Esophagus mucosa (tissue), 1 donor: ENCODE measurements at regions not wholly inside any gene's neighbourhood (a gene's known extent, or its start where the extent isn't known, plus 50 kb on each side); places are given as distances from the start of the nearest gene placed in this dataset.
"Not testable (repeated sequence)": the region's sequence is repeated elsewhere in the genome, so short reads cannot be mapped to it uniquely, and the experiment has no call there.

ENCODE experiments used
- ATAC-seq: fragments of 200-7000 bp; cut with Tn5 transposase; one replicate; pipeline ENCODE4 v1.9.1; 2020
- donor health status: DM: yes; HTN: yes; CAD: no.

- no peak for ATAC-seq
These were observed 1142.8 kb downstream of the RPIA start for GRCh38 chr2:89834306-89834705.

GRCh38 chr2:89836326-89836725 lies 1144.9 kb downstream of the RPIA start:
- ATAC-seq = peak; percentile 79

- peak; percentile 52 for ATAC-seq
These were observed 1146.6 kb downstream of the RPIA start for GRCh38 chr2:89837962-89838625.

DNA sequence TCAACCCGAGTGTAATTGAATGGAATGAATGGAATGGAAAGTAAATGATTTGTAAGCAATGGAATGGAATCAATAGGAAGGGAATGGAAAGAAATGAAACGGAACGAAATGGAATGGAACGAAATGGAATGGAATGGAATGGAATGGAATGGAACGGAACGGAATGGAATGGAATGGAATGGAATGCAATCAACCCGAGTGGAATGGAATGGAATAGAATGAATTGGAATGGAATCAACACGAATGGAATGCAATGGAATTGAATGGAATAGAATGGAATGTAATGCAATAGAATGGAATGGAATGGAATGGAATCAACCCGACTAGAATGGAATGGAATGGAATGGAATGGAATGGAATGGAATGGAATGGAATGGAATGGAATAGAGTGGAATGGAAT lies 1148.7 kb downstream of the RPIA start:
- peak; percentile 49 for ATAC-seq

DNA sequence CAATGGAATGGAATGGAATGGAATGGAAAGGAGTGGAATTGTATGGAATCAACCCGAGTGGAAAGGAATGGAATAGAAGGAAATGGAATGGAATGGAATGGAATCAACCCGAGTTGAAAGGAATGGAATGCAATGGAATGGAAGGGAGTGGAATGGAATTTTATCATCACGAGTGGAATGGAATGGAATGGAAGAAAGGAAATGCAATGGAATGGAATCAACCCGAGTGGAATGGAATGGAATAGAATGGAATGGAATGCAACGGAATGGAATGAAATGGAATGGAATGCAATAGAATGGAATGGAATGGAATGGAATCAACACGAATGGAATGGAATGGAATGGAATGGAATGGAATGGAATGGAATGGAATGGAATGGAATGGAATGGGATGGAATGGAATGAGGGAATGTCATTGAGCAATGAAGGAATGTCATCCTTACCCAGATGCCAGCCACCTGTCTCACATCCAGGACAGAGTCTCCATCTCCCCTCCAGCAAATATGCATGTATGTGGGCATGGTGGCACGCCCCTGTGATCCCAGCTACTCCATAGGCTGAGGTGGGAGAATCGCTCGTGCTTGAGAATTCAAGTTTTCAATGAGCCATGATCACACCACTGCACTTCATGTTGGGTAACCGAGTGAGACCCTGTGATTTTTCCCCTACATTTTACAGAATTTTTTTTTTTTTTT lies 1149.5 kb downstream of the RPIA start:
- peak; percentile 69 for ATAC-seq

DNA sequence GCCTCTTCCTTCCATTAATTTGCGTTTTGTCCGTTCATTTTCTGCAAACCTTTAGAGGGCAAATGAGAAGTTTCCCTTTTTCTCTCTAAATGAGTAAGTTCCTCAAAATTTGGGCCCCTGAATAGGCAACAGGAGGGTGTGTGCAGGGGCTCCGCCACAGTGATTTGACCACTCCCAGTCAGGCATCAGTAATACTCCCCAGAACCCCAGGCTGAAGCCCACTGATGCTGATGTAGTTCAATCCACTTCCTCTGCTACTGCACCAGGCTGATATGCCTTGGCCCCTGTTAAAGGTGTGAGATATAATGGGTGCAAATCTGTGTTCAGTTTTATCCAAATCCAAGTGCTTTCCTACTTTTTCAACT lies 1150.0 kb downstream of the RPIA start:
- ATAC-seq = no peak

DNA sequence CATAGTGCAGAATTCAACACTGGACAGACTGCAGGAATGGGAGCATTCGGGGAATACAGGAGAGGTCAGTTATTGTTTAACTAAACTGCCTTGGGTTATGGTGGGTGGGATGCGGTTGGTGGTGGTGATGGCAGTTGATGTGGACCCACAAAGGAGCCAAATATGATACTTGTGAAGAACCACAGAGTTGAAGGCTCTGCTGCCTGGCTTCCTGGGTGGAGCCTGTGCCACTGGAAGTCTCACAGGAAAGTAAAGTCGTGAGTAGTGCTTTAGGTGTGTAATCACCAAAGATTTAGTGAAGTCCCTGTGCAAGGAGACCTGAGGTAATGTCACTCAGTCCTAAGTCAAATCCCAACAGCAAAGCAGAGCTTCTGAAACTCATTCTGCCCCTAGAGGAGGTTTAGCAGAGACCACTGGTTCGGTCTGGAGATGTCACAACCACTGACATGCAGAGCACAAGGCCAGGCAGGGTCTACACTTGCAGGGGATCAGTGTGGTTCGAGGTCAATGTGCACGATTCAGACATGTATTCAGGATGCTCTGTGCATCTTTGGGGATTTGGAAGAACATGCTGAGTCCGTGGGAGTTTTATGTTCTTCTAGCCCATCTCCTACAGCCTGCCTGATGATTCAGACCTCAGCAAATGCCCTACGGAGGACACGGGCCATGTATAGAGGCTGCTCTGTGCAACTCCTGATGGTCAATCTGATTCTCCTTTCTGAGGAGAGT lies 1150.9 kb downstream of the RPIA start:
- ATAC-seq = no peak

- no peak for ATAC-seq
These were observed 1152.9 kb downstream of the RPIA start for GRCh38 chr2:89844221-89844943.

- no peak for ATAC-seq
These were observed 1154.1 kb downstream of the RPIA start for GRCh38 chr2:89845532-89845931.

DNA sequence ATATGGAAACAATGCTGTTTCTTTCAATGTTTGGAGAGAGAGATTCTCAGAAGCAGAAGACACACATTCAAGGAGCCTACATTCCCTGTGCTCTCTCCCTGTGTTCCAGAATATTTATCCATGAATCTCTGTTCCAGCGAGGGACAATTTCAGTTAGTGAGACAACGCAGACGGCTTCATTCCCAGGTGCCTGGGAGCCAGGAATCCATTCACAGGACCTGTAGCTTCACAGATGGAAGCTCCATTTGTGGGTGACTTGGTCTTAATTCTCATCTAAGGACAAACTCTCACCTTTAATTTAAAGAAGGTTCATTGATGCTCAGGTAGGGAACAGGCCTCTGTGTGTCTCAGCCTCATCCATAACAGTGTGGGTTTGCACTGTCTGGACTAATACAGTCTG lies 1156.6 kb downstream of the RPIA start:
- ATAC-seq = no peak

- ATAC-seq = no peak
These were observed 1157.4 kb downstream of the RPIA start for GRCh38 chr2:89848763-89849368.

- no peak for ATAC-seq
These were observed 1158.3 kb downstream of the RPIA start for GRCh38 chr2:89849731-89850130.

DNA sequence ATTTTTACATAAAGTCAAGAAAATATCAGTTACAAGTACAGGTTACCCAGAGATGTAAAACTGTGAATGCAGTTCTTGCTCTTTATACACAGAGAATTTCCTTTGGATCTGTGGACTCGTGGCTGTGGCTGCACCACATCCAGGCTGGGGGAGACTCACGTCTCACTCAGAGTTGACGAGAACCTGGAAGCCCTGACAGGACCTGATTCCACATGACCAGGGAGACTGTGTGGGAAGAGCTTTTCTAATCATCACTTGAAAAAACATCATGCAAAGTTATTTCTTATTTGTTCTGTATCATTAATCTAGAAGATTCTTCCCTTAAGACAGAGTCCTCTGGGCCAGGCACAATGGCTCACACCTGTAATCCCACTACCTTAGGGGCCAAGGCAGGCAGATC lies 1159.0 kb downstream of the RPIA start:
- no peak for ATAC-seq

- peak; percentile 40 for ATAC-seq
These were observed 1159.6 kb downstream of the RPIA start for GRCh38 chr2:89850881-89851582.

DNA sequence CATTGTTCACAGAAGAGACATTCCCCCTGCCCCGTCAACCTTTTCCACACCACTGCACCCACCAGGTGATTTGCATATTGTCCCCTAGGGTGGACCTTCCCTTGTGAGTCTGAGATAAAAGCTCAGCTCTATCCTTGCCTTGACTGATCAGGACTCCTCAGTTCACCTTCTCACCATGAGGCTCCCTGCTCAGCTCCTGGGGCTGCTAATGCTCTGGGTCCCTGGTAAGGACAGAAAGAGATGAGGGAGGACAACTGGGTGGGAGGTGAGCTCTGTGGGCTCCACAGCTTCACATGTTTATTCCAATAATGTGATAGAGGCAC lies 1160.1 kb downstream of the RPIA start:
- ATAC-seq = no peak

- ATAC-seq = not testable (repeated sequence)
These were observed 1162.0 kb downstream of the RPIA start for GRCh38 chr2:89853427-89853826.

DNA sequence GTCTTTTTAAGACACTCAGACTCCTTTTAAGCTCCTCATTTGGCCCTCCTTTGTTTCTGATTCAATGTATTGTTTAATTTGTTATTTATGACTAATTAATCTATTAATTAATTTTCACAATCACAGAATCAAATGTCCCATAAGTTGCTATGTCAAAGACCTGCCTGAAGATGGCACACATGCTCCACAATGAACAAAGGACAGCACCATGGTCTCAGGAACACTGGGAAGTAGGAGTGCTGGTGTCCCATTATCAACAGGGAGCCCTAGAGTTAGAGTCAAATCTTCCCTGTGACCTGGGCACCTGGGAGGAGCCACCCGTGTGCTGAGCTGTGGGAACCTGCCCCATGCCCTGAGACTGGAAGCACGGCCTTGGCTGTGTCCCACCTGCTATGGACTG lies 1164.3 kb downstream of the RPIA start:
- not testable (repeated sequence) for ATAC-seq

- not testable (repeated sequence) for ATAC-seq
These were observed 1164.8 kb downstream of the RPIA start for GRCh38 chr2:89856305-89856704.

DNA sequence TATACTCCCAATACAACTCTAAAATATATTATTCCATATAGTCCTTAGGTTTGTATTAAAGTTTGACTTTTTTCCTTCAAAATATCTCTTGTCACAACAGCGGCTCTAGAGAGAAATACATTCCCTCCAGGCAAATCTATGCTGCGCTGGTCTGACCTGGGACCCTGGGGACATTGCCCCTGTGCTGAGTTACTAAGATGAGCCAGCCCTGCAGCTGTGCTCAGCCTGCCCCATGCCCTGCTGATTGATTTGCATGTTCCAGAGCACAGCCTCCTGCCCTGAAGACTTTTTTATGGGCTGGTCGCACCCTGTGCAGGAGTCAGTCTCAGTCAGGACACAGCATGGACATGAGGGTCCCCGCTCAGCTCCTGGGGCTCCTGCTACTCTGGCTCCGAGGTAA lies 1170.7 kb downstream of the RPIA start:
- not testable (repeated sequence) for ATAC-seq

GRCh38 chr2:89863209-89863608 lies 1171.7 kb downstream of the RPIA start:
- not testable (repeated sequence) for ATAC-seq

GRCh38 chr2:89874810-89875595 lies 1183.5 kb downstream of the RPIA start:
- ATAC-seq = not testable (repeated sequence)
